ENCODE measurements at regions not wholly inside any gene's neighbourhood (a gene's known extent, or its start where the extent isn't known, plus 50 kb on each side); places are given as distances from the start of the nearest gene placed in this dataset.
"Not testable (repeated sequence)": the region's sequence is repeated elsewhere in the genome, so short reads cannot be mapped to it uniquely, and the experiment has no call there.

- TF ChIP-seq POLR2A (IDR thresholded peaks at IDR 0.05; ENCODE audit: low read length); GATA1 (IDR thresholded peaks at IDR 0.05; ENCODE audit: low read depth, low read length): not testable (repeated sequence)
Observed at GRCh38 chrY:21686369-21686768, 151.7 kb downstream of the RBMY1A1 start.

All from erythroblast (primary cell).